ENCODE measurements at regions not wholly inside any gene's neighbourhood (a gene's known extent, or its start where the extent isn't known, plus 50 kb on each side); places are given as distances from the start of the nearest gene placed in this dataset.

GRCh38 chr7:52030722-52031121 is 714.1 kb upstream of the COBL start:
- no peaks in the 10 kb centered on the region for H3K36me3 Mint-ChIP-seq (ENCODE audit: unreplicated experiment)
- DNase-seq = no peak
- H3K27ac Mint-ChIP-seq (ENCODE audit: unreplicated experiment) = peak overlapping the region; percentile 85
- no peaks in the 10 kb centered on the region for H3K27me3 Mint-ChIP-seq (ENCODE audit: unreplicated experiment)
- H3K9me3 Mint-ChIP-seq (ENCODE audit: unreplicated experiment) = no peaks in the 10 kb centered on the region
- H3K4me1 Mint-ChIP-seq (ENCODE audit: low read depth, unreplicated experiment) = peaks cover 5% of the 10 kb centered on the region
- TF ChIP-seq, protein P1, sequence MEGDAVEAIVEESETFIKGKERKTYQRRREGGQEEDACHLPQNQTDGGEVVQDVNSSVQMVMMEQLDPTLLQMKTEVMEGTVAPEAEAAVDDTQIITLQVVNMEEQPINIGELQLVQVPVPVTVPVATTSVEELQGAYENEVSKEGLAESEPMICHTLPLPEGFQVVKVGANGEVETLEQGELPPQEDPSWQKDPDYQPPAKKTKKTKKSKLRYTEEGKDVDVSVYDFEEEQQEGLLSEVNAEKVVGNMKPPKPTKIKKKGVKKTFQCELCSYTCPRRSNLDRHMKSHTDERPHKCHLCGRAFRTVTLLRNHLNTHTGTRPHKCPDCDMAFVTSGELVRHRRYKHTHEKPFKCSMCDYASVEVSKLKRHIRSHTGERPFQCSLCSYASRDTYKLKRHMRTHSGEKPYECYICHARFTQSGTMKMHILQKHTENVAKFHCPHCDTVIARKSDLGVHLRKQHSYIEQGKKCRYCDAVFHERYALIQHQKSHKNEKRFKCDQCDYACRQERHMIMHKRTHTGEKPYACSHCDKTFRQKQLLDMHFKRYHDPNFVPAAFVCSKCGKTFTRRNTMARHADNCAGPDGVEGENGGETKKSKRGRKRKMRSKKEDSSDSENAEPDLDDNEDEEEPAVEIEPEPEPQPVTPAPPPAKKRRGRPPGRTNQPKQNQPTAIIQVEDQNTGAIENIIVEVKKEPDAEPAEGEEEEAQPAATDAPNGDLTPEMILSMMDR (IDR thresholded peaks at IDR 0.05; ENCODE audit: partially characterized antibody, unreplicated experiment) = no peak
- H3K4me3 Mint-ChIP-seq (ENCODE audit: unreplicated experiment) = no peak overlapping the region

GRCh38 chr7:52026140-52026539 is 709.5 kb upstream of the COBL start:
- H3K4me1 Mint-ChIP-seq (ENCODE audit: low read depth, unreplicated experiment) = peaks cover 5% of the 10 kb centered on the region
- no peak overlapping the region for H3K27ac Mint-ChIP-seq (ENCODE audit: unreplicated experiment)
- TF ChIP-seq, protein P1 (IDR thresholded peaks at IDR 0.05; ENCODE audit: partially characterized antibody, unreplicated experiment) = no peak
- no peaks in the 10 kb centered on the region for H3K36me3 Mint-ChIP-seq (ENCODE audit: unreplicated experiment)
- H3K9me3 Mint-ChIP-seq (ENCODE audit: unreplicated experiment) = no peaks in the 10 kb centered on the region
- DNase-seq = no peak
- H3K4me3 Mint-ChIP-seq (ENCODE audit: unreplicated experiment) = no peak overlapping the region
- no peaks in the 10 kb centered on the region for H3K27me3 Mint-ChIP-seq (ENCODE audit: unreplicated experiment)

GRCh38 chr7:52021343-52021742 is 704.7 kb upstream of the COBL start:
- Mint-ChIP-seq H3K4me1 (ENCODE audit: low read depth, unreplicated experiment) (no peaks in the 10 kb centered on the region), H3K4me3 (ENCODE audit: unreplicated experiment) (no peak overlapping the region), H3K27ac (ENCODE audit: unreplicated experiment) (no peak overlapping the region), H3K27me3 (ENCODE audit: unreplicated experiment) (no peaks in the 10 kb centered on the region), H3K9me3 (ENCODE audit: unreplicated experiment) (no peaks in the 10 kb centered on the region), H3K36me3 (ENCODE audit: unreplicated experiment) (no peaks in the 10 kb centered on the region)
- DNase-seq = no peak
- TF ChIP-seq, protein P1 (IDR thresholded peaks at IDR 0.05; ENCODE audit: partially characterized antibody, unreplicated experiment) = no peak

- Mint-ChIP-seq H3K4me1 (ENCODE audit: low read depth, unreplicated experiment) (no peaks in the 10 kb centered on the region), H3K36me3 (ENCODE audit: unreplicated experiment) (no peaks in the 10 kb centered on the region), H3K27me3 (ENCODE audit: unreplicated experiment) (no peaks in the 10 kb centered on the region), H3K27ac (ENCODE audit: unreplicated experiment) (no peak overlapping the region), H3K9me3 (ENCODE audit: unreplicated experiment) (no peaks in the 10 kb centered on the region), H3K4me3 (ENCODE audit: unreplicated experiment) (no peak overlapping the region)
- DNase-seq = no peak
- TF ChIP-seq, protein P1 (IDR thresholded peaks at IDR 0.05; ENCODE audit: partially characterized antibody, unreplicated experiment) = peak; percentile 43
Observed at GRCh38 chr7:52018680-52019054, 702.1 kb upstream of the COBL start.

DNA sequence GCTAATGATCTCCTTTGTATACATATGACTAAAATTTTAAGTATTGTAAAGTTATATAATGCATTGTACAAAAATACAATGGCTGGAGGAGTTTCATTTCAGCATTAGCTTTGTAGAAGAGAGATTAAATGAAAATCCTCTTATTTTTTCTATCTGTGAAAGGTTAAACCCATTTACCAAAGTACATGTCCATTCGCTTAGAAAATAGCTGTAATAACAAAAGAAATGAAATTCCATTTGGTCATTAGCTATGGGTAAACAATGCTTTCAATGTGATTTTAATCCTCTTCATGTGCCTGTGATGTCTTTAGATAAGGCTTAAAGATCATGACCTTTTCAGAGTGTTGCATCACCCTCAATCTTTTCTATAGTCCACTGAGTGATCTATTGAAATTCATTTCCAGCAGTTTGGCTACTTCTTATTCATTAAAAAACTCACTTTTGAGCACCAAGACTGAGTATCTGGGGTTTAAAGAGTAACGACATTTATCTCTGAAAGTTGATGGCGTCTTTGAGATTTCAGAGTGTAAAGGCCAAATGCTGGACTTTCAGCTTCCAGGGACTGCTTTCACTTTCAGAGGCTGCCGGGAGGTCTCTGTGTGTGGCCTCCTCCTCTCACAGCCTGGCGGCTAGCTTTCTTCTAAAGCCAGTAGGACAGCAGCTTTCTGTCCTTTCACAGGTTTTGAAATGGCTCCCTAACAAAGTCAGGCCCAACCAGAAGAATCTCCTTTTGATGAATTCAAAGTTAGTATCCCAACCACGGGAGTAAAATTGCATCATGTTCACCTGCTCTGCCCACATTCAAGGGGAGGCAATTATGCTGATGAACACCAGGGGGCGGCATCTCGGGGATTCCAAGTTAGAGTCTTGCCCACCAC is 701.4 kb upstream of the COBL start:
- H3K4me1 Mint-ChIP-seq (ENCODE audit: low read depth, unreplicated experiment) = no peaks in the 10 kb centered on the region
- TF ChIP-seq, protein P1 (IDR thresholded peaks at IDR 0.05; ENCODE audit: partially characterized antibody, unreplicated experiment) = peak; percentile 85
- peak; percentile 61 for DNase-seq
- no peaks in the 10 kb centered on the region for H3K27me3 Mint-ChIP-seq (ENCODE audit: unreplicated experiment)
- no peaks in the 10 kb centered on the region for H3K36me3 Mint-ChIP-seq (ENCODE audit: unreplicated experiment)
- H3K9me3 Mint-ChIP-seq (ENCODE audit: unreplicated experiment) = no peaks in the 10 kb centered on the region
- H3K4me3 Mint-ChIP-seq (ENCODE audit: unreplicated experiment) = no peak overlapping the region
- H3K27ac Mint-ChIP-seq (ENCODE audit: unreplicated experiment) = no peak overlapping the region
